ENCODE measurements at regions not wholly inside any gene's neighbourhood (a gene's known extent, or its start where the extent isn't known, plus 50 kb on each side); places are given as distances from the start of the nearest gene placed in this dataset.

DNA sequence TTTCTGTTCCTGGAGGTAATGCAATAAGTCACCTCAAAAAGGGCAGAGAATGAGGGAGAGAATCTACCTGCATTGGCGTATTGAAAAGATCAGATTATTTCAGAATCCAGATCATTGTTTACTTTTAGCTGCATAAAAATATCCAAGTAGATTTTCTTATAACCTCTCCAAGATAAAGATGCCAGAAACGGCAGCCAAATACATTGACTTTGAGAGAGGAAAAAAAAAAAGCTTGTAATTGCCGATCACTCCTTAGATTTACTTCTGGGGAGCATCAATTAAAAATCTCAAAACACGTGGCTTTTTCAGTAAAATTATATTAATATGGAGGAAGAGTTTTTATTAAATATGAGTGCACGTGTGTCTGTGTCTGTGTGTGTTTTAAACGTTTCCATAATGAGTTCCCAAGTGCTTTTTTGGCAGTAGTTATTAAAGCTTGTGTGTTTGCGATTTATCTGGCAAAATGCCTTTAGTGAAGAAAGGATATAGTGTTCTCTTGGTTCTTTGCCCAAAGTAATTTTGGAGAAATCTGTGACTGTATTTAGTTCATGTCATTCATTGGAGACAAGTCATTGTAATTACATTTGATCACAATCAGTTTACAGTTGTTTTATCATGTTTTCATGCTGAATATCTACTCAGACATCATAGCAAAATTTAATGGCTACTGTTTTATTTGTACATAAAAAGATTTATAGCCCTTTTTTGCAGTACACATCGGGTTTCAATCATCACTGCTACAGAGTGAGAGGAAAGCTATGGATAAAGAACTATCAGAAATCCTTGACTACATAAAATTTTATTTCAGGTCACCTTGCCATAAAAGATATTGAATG is 176.1 kb downstream of the TM9SF2 start:
- no peak for TF ChIP-seq CTCF (IDR thresholded peaks at IDR 0.05; ENCODE audit: low read depth, low read length)
- TF ChIP-seq EZH2phosphoT487 (IDR thresholded peaks at IDR 0.05; ENCODE audit: low read depth) = no peak
